T-cell (primary cell): ENCODE measurements at regions not wholly inside any gene's neighbourhood (a gene's known extent, or its start where the extent isn't known, plus 50 kb on each side); places are given as distances from the start of the nearest gene placed in this dataset.
"Not testable (repeated sequence)": the region's sequence is repeated elsewhere in the genome, so short reads cannot be mapped to it uniquely, and the experiment has no call there.

ENCODE experiments used
- ATAC-seq, 4 experiments: fragments of 200-7000 bp in 3 of 4; fragments of 150-1000 bp in 1 of 4; cut with Tn5 transposase; replicated peaks in 1 of 4; 1 replicate in 3 of 4; 2 replicates in 1 of 4; pipeline ENCODE4 v1.10.0; 2021; ENCODE audit warnings: moderate library complexity in 3 of 4, mild to moderate bottlenecking in 2 of 4, moderate number of reproducible peaks in 1 of 4
- CTCF ChIA-PET, 2 donors: fragments of 300-600 bp; sonication (Branson Sonifier 250); formaldehyde crosslinking; loops; one replicate each; lab custom pipeline; 2022; ENCODE audit warnings: antibody characterized with exemption in 2 of 2; lab: Charles Lee
- POLR2A ChIA-PET, 2 donors: fragments of 300-600 bp; sonication (Branson Sonifier 250); formaldehyde crosslinking; loops; one replicate each; lab custom pipeline; 2022; ENCODE audit warnings: antibody characterized with exemption in 2 of 2; lab: Charles Lee
- DNase-seq, 35 experiments: peaks; one replicate each; pipeline versions ENCODE4 v3.0.0 to v3.0.0-alpha.2; 2013 to 2023
- H3K27ac ChIP-seq: one replicate; pipeline ENCODE4 v1.5.1; 2013; ENCODE audit warnings: low read length
- H3K27me3 ChIP-seq, 2 experiments: replicated peaks in 1 of 2; 1 replicate in 1 of 2; 2 replicates in 1 of 2; pipeline versions ENCODE4 v1.6.1 to v1.7.0; 2013; ENCODE audit warnings: low read length in 1 of 2, mixed read lengths in 1 of 2; ENCODE audit not compliant: control insufficient read depth in 2 of 2, insufficient read depth in 2 of 2; ENCODE audit errors: extremely low read depth in 1 of 2
- H3K36me3 ChIP-seq, 2 donors: 1 replicate in 1 of 2; 2 replicates in 1 of 2; pipeline versions ENCODE4 v1.6.1 to v1.7.0; 2013; ENCODE audit warnings: low read length in 1 of 2; ENCODE audit not compliant: control insufficient read depth in 2 of 2, insufficient read depth in 1 of 2; ENCODE audit errors: extremely low read depth in 1 of 2
- H3K4me1 ChIP-seq, 2 experiments: 1 replicate in 1 of 2; 2 replicates in 1 of 2; pipeline versions ENCODE4 v1.6.1 to v1.7.0; 2013; ENCODE audit warnings: low read length in 2 of 2, mixed read lengths in 1 of 2; ENCODE audit not compliant: insufficient read depth in 2 of 2, control insufficient read depth in 1 of 2; ENCODE audit errors: extremely low read depth in 1 of 2
- H3K4me3 ChIP-seq, 2 donors: 1 replicate in 1 of 2; 2 replicates in 1 of 2; pipeline versions ENCODE4 v1.5.1 to v1.7.0; 2013; ENCODE audit warnings: mild to moderate bottlenecking in 2 of 2, low read length in 1 of 2, moderate library complexity in 1 of 2; ENCODE audit not compliant: control insufficient read depth in 1 of 2; ENCODE audit errors: extremely low read depth in 1 of 2
- H3K9me3 ChIP-seq: 2 replicates; pipeline ENCODE4 v1.7.0; 2013
- H3K27ac Mint-ChIP-seq, 2 donors: one replicate each; pipeline ENCODE4 v1.8.0; 2020 to 2021; ENCODE audit warnings: mild to moderate bottlenecking in 2 of 2, mixed read lengths in 2 of 2
- H3K27me3 Mint-ChIP-seq, 2 donors: one replicate each; pipeline ENCODE4 v1.8.0; 2021 to 2022; ENCODE audit warnings: mixed read lengths in 2 of 2
- H3K36me3 Mint-ChIP-seq: one replicate; pipeline ENCODE4 v1.8.0; 2021; ENCODE audit warnings: mixed read lengths
- H3K4me1 Mint-ChIP-seq, 3 donors: one replicate each; pipeline ENCODE4 v1.8.0; 2020 to 2022; ENCODE audit warnings: mixed read lengths in 3 of 3, mild to moderate bottlenecking in 1 of 3
- H3K4me3 Mint-ChIP-seq, 3 donors: one replicate each; pipeline ENCODE4 v1.8.0; 2020 to 2022; ENCODE audit warnings: mild to moderate bottlenecking in 3 of 3, mixed read lengths in 3 of 3, moderate library complexity in 3 of 3
- H3K9me3 Mint-ChIP-seq, 3 donors: one replicate each; pipeline ENCODE4 v1.8.0; 2020 to 2022; ENCODE audit warnings: mixed read lengths in 3 of 3
- WGBS: methylation state at CpG from one replicate; pipeline ENCODE4 v1.1.5; 2013; ENCODE audit warnings: missing lambda C conversion rate; ENCODE audit not compliant: insufficient coverage; 5-methylcytosine and 5-hydroxymethylcytosine counted together

DNA sequence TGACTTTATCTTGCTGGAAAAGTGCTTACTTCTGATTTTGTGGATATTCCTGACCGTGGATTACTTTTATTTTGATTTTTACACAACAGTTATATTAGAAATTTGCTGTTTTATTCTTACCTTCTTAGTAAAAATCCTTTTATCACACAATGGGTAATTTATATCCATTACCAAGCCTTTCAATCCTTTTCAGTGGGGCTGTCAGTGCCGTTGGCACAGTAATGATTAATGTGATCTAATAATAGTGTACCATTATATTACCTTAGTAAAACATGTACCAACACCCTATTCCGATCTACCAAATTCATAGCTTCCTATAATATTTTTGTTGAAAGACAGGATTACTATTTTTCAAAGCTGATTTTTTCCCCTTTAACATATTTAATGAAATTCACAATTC, 87.3 kb upstream of the ZNF536 start:
- ATAC-seq (no peak), DNase-seq (no peak)
- H3K27me3 ChIP-seq, result peaks cover 0 to 16% of the 10 kb centered on the region in 2 experiments
- H3K36me3 ChIP-seq, result no peaks in the 10 kb centered on the region
- peaks cover 0 to 4% (median 0%) of the 10 kb centered on the region in 3 donors for H3K9me3 Mint-ChIP-seq
- H3K36me3 Mint-ChIP-seq, result no peaks in the 10 kb centered on the region
- no peaks in the 10 kb centered on the region for H3K9me3 ChIP-seq
- H3K27me3 Mint-ChIP-seq, result peaks cover 5 to 15% of the 10 kb centered on the region in 2 donors
- H3K4me3 Mint-ChIP-seq, result no peak overlapping the region
- POLR2A ChIA-PET, result no interaction called here
- H3K4me3 ChIP-seq, result no peak overlapping the region
- no peaks in the 10 kb centered on the region for H3K4me1 ChIP-seq
- no CpG with 5 or more reads among the region's 3 CpGs for WGBS
- CTCF ChIA-PET, result no interaction called here
- H3K4me1 Mint-ChIP-seq, result no peaks in the 10 kb centered on the region
- no peak overlapping the region for H3K27ac ChIP-seq
- H3K27ac Mint-ChIP-seq, result no peak overlapping the region

DNA sequence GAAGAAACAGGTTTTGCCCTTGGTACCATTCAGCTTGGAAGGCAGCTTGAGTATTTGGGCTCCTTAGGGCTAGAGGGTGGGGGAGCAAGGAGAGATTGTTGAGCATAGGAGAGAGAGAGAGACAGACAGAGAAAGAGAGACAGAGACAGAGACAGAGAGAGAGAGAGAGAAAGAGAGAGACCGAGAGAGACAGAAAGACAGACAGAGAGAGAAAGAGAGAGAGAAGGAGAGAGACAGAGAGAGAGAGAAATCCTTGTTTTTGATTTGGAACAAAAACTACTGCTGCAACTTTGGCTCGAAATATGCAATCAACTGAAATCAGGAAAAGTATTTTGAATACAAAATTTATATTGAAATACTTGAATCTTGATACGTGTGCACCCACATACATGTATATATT, 85.8 kb upstream of the ZNF536 start:
- Histone ChIP-seq H3K9me3 (no peaks in the 10 kb centered on the region), H3K27ac (no peak overlapping the region), H3K4me3 (no peak overlapping the region), H3K4me1 (no peaks in the 10 kb centered on the region), H3K27me3 (peaks cover 0 to 8% of the 10 kb centered on the region in 2 experiments), H3K36me3 (no peaks in the 10 kb centered on the region)
- Mint-ChIP-seq H3K27ac (no peak overlapping the region), H3K36me3 (no peaks in the 10 kb centered on the region), H3K4me3 (no peak overlapping the region), H3K9me3 (peaks cover 0 to 6% (median 4%) of the 10 kb centered on the region in 3 donors), H3K27me3 (peaks cover 3 to 10% of the 10 kb centered on the region in 2 donors), H3K4me1 (no peaks in the 10 kb centered on the region)
- ATAC-seq, result no peak
- ChIA-PET CTCF (no interaction called here), POLR2A (no interaction called here)
- no peak for DNase-seq
- WGBS, result 100% methylated on average over 1 of the region's 3 CpGs

DNA sequence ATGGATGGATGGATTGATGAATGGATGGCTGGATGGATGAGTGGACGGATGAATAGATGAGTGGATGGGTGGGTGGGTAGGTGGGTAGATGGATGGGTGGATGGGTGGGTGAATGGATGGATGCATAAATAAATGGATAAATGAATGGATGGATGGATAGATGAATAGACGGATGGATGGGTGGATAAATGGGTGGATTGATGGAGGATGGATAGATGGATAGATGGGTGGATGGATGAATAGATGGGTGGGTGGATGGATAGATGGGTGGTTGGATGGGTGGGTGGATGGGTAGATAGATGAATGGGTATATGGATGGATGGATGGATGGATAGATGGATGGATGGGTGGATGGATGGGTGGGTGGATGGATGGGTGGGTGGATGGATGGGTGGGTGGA, 84.9 kb upstream of the ZNF536 start:
- 89% methylated on average over 2 of the region's 2 CpGs for WGBS
- peaks cover 3 to 10% of the 10 kb centered on the region in 2 donors for H3K27me3 Mint-ChIP-seq
- no peaks in the 10 kb centered on the region for H3K36me3 Mint-ChIP-seq
- no peak overlapping the region for H3K4me3 Mint-ChIP-seq
- Histone ChIP-seq H3K4me1 (no peaks in the 10 kb centered on the region), H3K27me3 (peaks cover 0 to 4% of the 10 kb centered on the region in 2 experiments), H3K9me3 (no peaks in the 10 kb centered on the region), H3K27ac (no peak overlapping the region), H3K4me3 (no peak overlapping the region), H3K36me3 (no peaks in the 10 kb centered on the region)
- H3K4me1 Mint-ChIP-seq, result no peaks in the 10 kb centered on the region
- H3K9me3 Mint-ChIP-seq, result peaks cover 0 to 7% (median 4%) of the 10 kb centered on the region in 3 donors
- no peak overlapping the region for H3K27ac Mint-ChIP-seq
- ATAC-seq (no peak), DNase-seq (no peak)
- ChIA-PET CTCF (no interaction called here), POLR2A (no interaction called here)

DNA sequence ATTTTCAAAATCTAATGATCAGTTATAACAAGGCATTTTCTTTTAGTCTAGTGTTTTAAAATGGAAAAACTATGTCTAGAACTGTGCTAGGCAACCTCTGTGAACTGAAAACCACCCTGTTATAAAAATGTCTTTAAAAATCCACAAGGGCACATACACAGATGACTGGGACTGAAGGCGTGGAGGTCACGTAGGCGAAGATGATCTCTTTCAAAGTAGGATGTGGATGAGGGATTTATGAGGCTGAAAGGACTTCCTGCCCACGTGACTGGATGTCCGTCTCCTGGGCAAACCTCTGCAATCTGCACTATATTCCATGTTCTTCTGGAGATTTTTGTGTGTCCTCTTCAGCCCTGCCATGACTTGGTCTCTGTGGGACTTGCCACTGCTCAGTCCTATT, 84.2 kb upstream of the ZNF536 start:
- Histone ChIP-seq H3K27me3 (peaks cover 0 to 4% of the 10 kb centered on the region in 2 experiments), H3K9me3 (no peaks in the 10 kb centered on the region), H3K4me1 (no peaks in the 10 kb centered on the region), H3K36me3 (no peaks in the 10 kb centered on the region), H3K27ac (no peak overlapping the region), H3K4me3 (no peak overlapping the region)
- H3K4me1 Mint-ChIP-seq, result no peaks in the 10 kb centered on the region
- ATAC-seq (no peak), DNase-seq (no peak)
- ChIA-PET CTCF (no interaction called here), POLR2A (no interaction called here)
- peaks cover 0 to 7% (median 4%) of the 10 kb centered on the region in 3 donors for H3K9me3 Mint-ChIP-seq
- H3K36me3 Mint-ChIP-seq, result no peaks in the 10 kb centered on the region
- H3K4me3 Mint-ChIP-seq, result no peak overlapping the region
- WGBS, result 64% methylated on average over 2 of the region's 5 CpGs
- no peak overlapping the region for H3K27ac Mint-ChIP-seq
- peaks cover 0 to 10% of the 10 kb centered on the region in 2 donors for H3K27me3 Mint-ChIP-seq

GRCh38 chr19:30288911-30289310, 83.3 kb upstream of the ZNF536 start:
- Mint-ChIP-seq H3K27me3 (peaks cover 0 to 5% of the 10 kb centered on the region in 2 donors), H3K4me3 (no peak overlapping the region), H3K36me3 (no peaks in the 10 kb centered on the region), H3K27ac (no peak overlapping the region), H3K4me1 (no peaks in the 10 kb centered on the region), H3K9me3 (peaks cover 0 to 7% (median 4%) of the 10 kb centered on the region in 3 donors)
- no peaks in the 10 kb centered on the region for H3K9me3 ChIP-seq
- DNase-seq (no peak), ATAC-seq (no peak)
- no peaks in the 10 kb centered on the region for H3K4me1 ChIP-seq
- H3K36me3 ChIP-seq, result no peaks in the 10 kb centered on the region
- CTCF ChIA-PET, result no interaction called here
- POLR2A ChIA-PET, result no interaction called here
- H3K27ac ChIP-seq, result no peak overlapping the region
- H3K4me3 ChIP-seq, result no peak overlapping the region
- no CpG with 5 or more reads among the region's 3 CpGs for WGBS
- peaks cover 0 to 5% of the 10 kb centered on the region in 2 experiments for H3K27me3 ChIP-seq

GRCh38 chr19:30289336-30289735, 82.8 kb upstream of the ZNF536 start:
- H3K4me3 Mint-ChIP-seq, result no peak overlapping the region
- ATAC-seq (no peak), DNase-seq (no peak)
- H3K36me3 Mint-ChIP-seq, result no peaks in the 10 kb centered on the region
- no peaks in the 10 kb centered on the region for H3K36me3 ChIP-seq
- H3K27ac ChIP-seq, result no peak overlapping the region
- H3K27ac Mint-ChIP-seq, result no peak overlapping the region
- peaks cover 0 to 2% of the 10 kb centered on the region in 2 experiments for H3K27me3 ChIP-seq
- H3K4me1 Mint-ChIP-seq, result no peaks in the 10 kb centered on the region
- ChIA-PET POLR2A (no interaction called here), CTCF (no interaction called here)
- H3K4me1 ChIP-seq, result no peaks in the 10 kb centered on the region
- H3K9me3 Mint-ChIP-seq, result peaks cover 0 to 7% (median 4%) of the 10 kb centered on the region in 3 donors
- no peaks in the 10 kb centered on the region for H3K9me3 ChIP-seq
- WGBS, result 88% methylated on average over 2 of the region's 9 CpGs
- H3K27me3 Mint-ChIP-seq, result peaks cover 0 to 5% of the 10 kb centered on the region in 2 donors
- H3K4me3 ChIP-seq, result no peak overlapping the region

- H3K4me1 ChIP-seq, DNase-seq, CTCF ChIA-PET, H3K4me1 Mint-ChIP-seq, POLR2A ChIA-PET, H3K36me3 ChIP-seq, H3K27me3 Mint-ChIP-seq, H3K4me3 ChIP-seq, H3K9me3 Mint-ChIP-seq, ATAC-seq, H3K9me3 ChIP-seq, H3K27ac ChIP-seq, H3K27me3 ChIP-seq, H3K36me3 Mint-ChIP-seq, H3K4me3 Mint-ChIP-seq, H3K27ac Mint-ChIP-seq: not testable (repeated sequence)
These were observed 81.4 kb upstream of the ZNF536 start for GRCh38 chr19:30290805-30291204.
